B cell (primary cell): ENCODE measurements at regions not wholly inside any gene's neighbourhood (a gene's known extent, or its start where the extent isn't known, plus 50 kb on each side); places are given as distances from the start of the nearest gene placed in this dataset.

Experiments used
- ATAC-seq: fragments of 200-7000 bp; cut with Tn5 transposase; one replicate; pipeline ENCODE4 v1.10.0; 2021; ENCODE audit warnings: low read depth, mild to moderate bottlenecking, moderate number of reproducible peaks, moderate library complexity
- CTCF ChIA-PET: fragments of 350-600 bp; sonication (Branson Sonifier 250); formaldehyde crosslinking; loops from one replicate; lab custom pipeline; 2021; ENCODE audit warnings: antibody characterized with exemption, inconsistent platforms; lab: Charles Lee
- POLR2A ChIA-PET: fragments of 350-600 bp; sonication (Branson Sonifier 250); formaldehyde crosslinking; loops from one replicate; lab custom pipeline; 2021; ENCODE audit warnings: antibody characterized with exemption; lab: Charles Lee
- DNase-seq: peaks from one replicate; pipeline ENCODE4 v3.0.0; 2013
- H2AFZ ChIP-seq: 2 replicates; pipeline ENCODE4 v1.6.1; 2012; ENCODE audit warnings: mild to moderate bottlenecking, low read depth, low read length; ENCODE audit not compliant: insufficient read depth, poor library complexity, severe bottlenecking
- H3K27ac ChIP-seq, 2 donors: 1 replicate in 1 of 2; 2 replicates in 1 of 2; pipeline ENCODE4 v1.5.1; 2012 to 2013; ENCODE audit warnings: low read length in 2 of 2, mild to moderate bottlenecking in 2 of 2, moderate library complexity in 1 of 2
- H3K27me3 ChIP-seq, 4 experiments: fragments of 200-600 bp in 1 of 4; sonication (generic) in 1 of 4; replicated peaks in 1 of 4; 1 replicate in 2 of 4; 2 replicates in 2 of 4; pipeline versions ENCODE4 v1.6.1 to v1.7.0; 2013 to 2016; ENCODE audit warnings: low read length in 3 of 4, mild to moderate bottlenecking in 2 of 4, mixed read lengths in 1 of 4, moderate library complexity in 1 of 4; ENCODE audit not compliant: insufficient read depth in 4 of 4, control insufficient read depth in 3 of 4; ENCODE audit errors: control extremely low read depth in 1 of 4
- H3K36me3 ChIP-seq, 2 experiments: replicated peaks in 1 of 2; 1 replicate in 1 of 2; 2 replicates in 1 of 2; pipeline versions ENCODE4 v1.6.1 to v1.7.1; 2013; ENCODE audit warnings: low read length in 1 of 2; ENCODE audit not compliant: insufficient read depth in 2 of 2, control insufficient read depth in 1 of 2; ENCODE audit errors: control extremely low read depth in 1 of 2, extremely low read depth in 1 of 2
- H3K4me1 ChIP-seq, 2 donors: fragments of 200-600 bp in 1 of 2; sonication (generic) in 1 of 2; 1 replicate in 1 of 2; 2 replicates in 1 of 2; pipeline versions ENCODE4 v1.5.1 to v1.6.1; 2013 to 2017; ENCODE audit warnings: low read length in 2 of 2; ENCODE audit not compliant: control insufficient read depth in 2 of 2, insufficient read depth in 2 of 2
- H3K4me2 ChIP-seq: replicated peaks from 2 replicates; pipeline ENCODE3; 2012; ENCODE audit warnings: mild to moderate bottlenecking, low read depth, low read length; ENCODE audit not compliant: poor library complexity, severe bottlenecking
- H3K4me3 ChIP-seq, 5 experiments: fragments of 200-600 bp in 1 of 5; sonication (generic) in 1 of 5; 1 replicate in 3 of 5; 2 replicates in 2 of 5; pipeline versions ENCODE4 v1.5.1 to v1.7.0; 2011 to 2016; ENCODE audit warnings: low read length in 4 of 5, mild to moderate bottlenecking in 4 of 5, low read depth in 2 of 5, control low read depth in 1 of 5, moderate library complexity in 1 of 5; ENCODE audit not compliant: insufficient read depth in 1 of 5; ENCODE audit errors: control extremely low read depth in 1 of 5, extremely low read depth in 1 of 5
- H3K79me2 ChIP-seq: fragments of 200-600 bp; sonication (generic); one replicate; pipeline ENCODE4 v1.6.0; 2016; ENCODE audit warnings: low read length; ENCODE audit not compliant: control insufficient read depth, insufficient read depth
- H3K9ac ChIP-seq: fragments of 200-600 bp; sonication (generic); 2 replicates; pipeline ENCODE4 v1.6.1; 2017; ENCODE audit warnings: mild to moderate bottlenecking, low read length, moderate library complexity
- H3K9me3 ChIP-seq, 3 donors: one replicate each; pipeline versions ENCODE4 v1.6.1 to v1.7.1; 2013; ENCODE audit warnings: low read length in 2 of 3; ENCODE audit not compliant: control insufficient read depth in 2 of 3, insufficient read depth in 1 of 3; ENCODE audit errors: control extremely low read depth in 1 of 3
- H4K20me1 ChIP-seq: 2 replicates; pipeline ENCODE4 v1.6.0; 2012; ENCODE audit warnings: mild to moderate bottlenecking, low read length; ENCODE audit not compliant: insufficient read depth, control insufficient read depth, poor library complexity, severe bottlenecking
- H3K27ac Mint-ChIP-seq: one replicate; pipeline ENCODE4 v1.8.0; 2021; ENCODE audit warnings: mixed read lengths
- H3K27me3 Mint-ChIP-seq: one replicate; pipeline ENCODE4 v1.8.0; 2021; ENCODE audit warnings: mixed read lengths
- H3K4me1 Mint-ChIP-seq: one replicate; pipeline ENCODE4 v1.8.0; 2021; ENCODE audit warnings: mixed read lengths
- H3K4me3 Mint-ChIP-seq: one replicate; pipeline ENCODE4 v1.8.0; 2021; ENCODE audit warnings: mixed read lengths
- H3K9me3 Mint-ChIP-seq: one replicate; pipeline ENCODE4 v1.8.0; 2022; ENCODE audit warnings: mixed read lengths; ENCODE audit not compliant: insufficient read depth
- CTCF ChIP-seq: fragments of 200-600 bp; IDR thresholded peaks from one replicate; pipeline ENCODE4 v1.8.0; 2022; ENCODE audit warnings: antibody characterized with exemption, mild to moderate bottlenecking
- EZH2 ChIP-seq: IDR thresholded peaks from 2 replicates; pipeline ENCODE4 v1.6.1; 2012; ENCODE audit warnings: borderline replicate concordance, low read depth, mild to moderate bottlenecking, moderate library complexity, low read length; ENCODE audit not compliant: insufficient read depth, poor library complexity, severe bottlenecking
- WGBS: methylation state at CpG from one replicate; pipeline ENCODE4 v1.1.5; 2013; ENCODE audit warnings: missing lambda C conversion rate; ENCODE audit not compliant: insufficient coverage; 5-methylcytosine and 5-hydroxymethylcytosine counted together
- intact Hi-C: fragments of 100-400 bp; cut with micrococcal nuclease; formaldehyde crosslinking; loops from one replicate; pipeline ENCODE4 v1.10.0; 2022

- intact Hi-C loops, result no loop called here
- WGBS, result no CpG with 5 or more reads among the region's 1 CpG
Measured at GRCh38 chr15:92272106-92272505, 121.6 kb upstream of the ST8SIA2 start.

DNA sequence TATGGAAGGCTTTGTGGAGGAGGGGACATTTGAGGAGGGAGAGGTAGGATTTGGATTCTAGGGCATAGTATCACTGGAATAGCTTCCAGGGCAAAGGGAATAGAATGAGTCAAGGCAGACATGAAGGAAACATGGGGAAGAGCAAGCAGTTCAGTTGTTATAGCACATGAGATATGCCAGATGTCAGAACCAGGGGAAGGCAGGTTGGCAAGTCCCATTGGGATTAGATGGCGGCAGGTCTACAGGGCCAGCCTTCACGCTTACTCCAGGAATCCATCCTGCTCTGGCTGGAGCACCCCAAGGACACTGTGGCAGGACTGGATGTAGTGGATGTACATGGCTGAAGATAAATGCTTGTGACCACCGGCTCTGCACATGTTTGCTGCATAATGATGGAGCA lies 120.4 kb upstream of the ST8SIA2 start:
- no peak overlapping the region for H3K4me2 ChIP-seq
- H3K36me3 ChIP-seq, result no peaks in the 10 kb centered on the region
- Mint-ChIP-seq H3K27ac (no peak overlapping the region), H3K4me1 (no peaks in the 10 kb centered on the region), H3K4me3 (no peak overlapping the region), H3K27me3 (peaks cover 19% of the 10 kb centered on the region), H3K9me3 (no peaks in the 10 kb centered on the region)
- ATAC-seq, result no peak
- H3K4me3 ChIP-seq, result no peak overlapping the region
- H3K9ac ChIP-seq, result no peak overlapping the region
- no peak overlapping the region for H3K27ac ChIP-seq
- no peaks in the 10 kb centered on the region for H3K4me1 ChIP-seq
- 96% methylated on average over 2 of the region's 3 CpGs for WGBS
- intact Hi-C loops, result no loop called here
- no peaks in the 10 kb centered on the region for H3K79me2 ChIP-seq
- ChIA-PET CTCF (no interaction called here), POLR2A (no interaction called here)
- no peaks in the 10 kb centered on the region for H3K27me3 ChIP-seq
- no peak overlapping the region for H2AFZ ChIP-seq
- H4K20me1 ChIP-seq, result no peaks in the 10 kb centered on the region
- TF ChIP-seq EZH2 (no peak), CTCF (no peak)
- no peak for DNase-seq
- H3K9me3 ChIP-seq, result peaks cover 0 to 4% (median 0%) of the 10 kb centered on the region in 3 donors

More at GRCh38 chr15:92272106-92272505, 121.6 kb upstream of the ST8SIA2 start:
- TF ChIP-seq CTCF (no peak), EZH2 (no peak)
- CTCF ChIA-PET, result no interaction called here
- Histone ChIP-seq H4K20me1 (no peaks in the 10 kb centered on the region), H3K4me3 (no peak overlapping the region), H3K27ac (no peak overlapping the region), H2AFZ (no peak overlapping the region), H3K79me2 (no peaks in the 10 kb centered on the region), H3K9ac (no peak overlapping the region), H3K4me2 (no peak overlapping the region), H3K27me3 (no peaks in the 10 kb centered on the region), H3K36me3 (no peaks in the 10 kb centered on the region), H3K4me1 (no peaks in the 10 kb centered on the region), H3K9me3 (peaks cover 0 to 4% (median 0%) of the 10 kb centered on the region in 3 donors)
- Mint-ChIP-seq H3K4me3 (no peak overlapping the region), H3K27ac (no peak overlapping the region), H3K27me3 (peaks cover 13% of the 10 kb centered on the region), H3K9me3 (no peaks in the 10 kb centered on the region), H3K4me1 (no peaks in the 10 kb centered on the region)
- no peak for ATAC-seq
- POLR2A ChIA-PET, result no interaction called here
- no peak for DNase-seq
